Aorta (tissue), 5 donors: ENCODE measurements at regions not wholly inside any gene's neighbourhood (a gene's known extent, or its start where the extent isn't known, plus 50 kb on each side); places are given as distances from the start of the nearest gene placed in this dataset.

Experiments used
- ATAC-seq: fragments of 200-7000 bp; cut with Tn5 transposase; one replicate; pipeline ENCODE4 v1.9.1; 2022; ENCODE audit warnings: moderate library complexity; ENCODE audit not compliant: low FRiP score
- DNase-seq, 2 donors: peaks; one replicate each; pipeline ENCODE4 v3.0.0-alpha.2; 2020
- H3K27ac ChIP-seq, 2 donors: one replicate each; pipeline ENCODE4 v1.5.1; 2013; ENCODE audit warnings: low read length in 2 of 2, mild to moderate bottlenecking in 2 of 2, moderate library complexity in 2 of 2, control low read depth in 1 of 2, inconsistent platforms in 1 of 2, low read depth in 1 of 2
- H3K27me3 ChIP-seq, 2 donors: one replicate each; pipeline ENCODE4 v1.6.1; 2013; ENCODE audit warnings: control low read depth in 1 of 2, low read length in 1 of 2, mild to moderate bottlenecking in 1 of 2, moderate library complexity in 1 of 2; ENCODE audit not compliant: insufficient read depth in 2 of 2, control insufficient read depth in 1 of 2
- H3K36me3 ChIP-seq, 2 donors: one replicate each; pipeline ENCODE4 v1.6.1; 2013; ENCODE audit warnings: control low read depth in 1 of 2, low read length in 1 of 2, mild to moderate bottlenecking in 1 of 2; ENCODE audit not compliant: insufficient read depth in 2 of 2, control insufficient read depth in 1 of 2
- H3K4me1 ChIP-seq, 2 donors: one replicate each; pipeline ENCODE4 v1.6.1; 2013; ENCODE audit warnings: low read length in 2 of 2, control low read depth in 1 of 2, mild to moderate bottlenecking in 1 of 2, moderate library complexity in 1 of 2; ENCODE audit not compliant: insufficient read depth in 2 of 2, control insufficient read depth in 1 of 2
- H3K4me3 ChIP-seq, 2 donors: one replicate each; pipeline ENCODE4 v1.5.1; 2013; ENCODE audit warnings: low read length in 2 of 2, control low read depth in 1 of 2, mild to moderate bottlenecking in 1 of 2
- H3K9me3 ChIP-seq: one replicate; pipeline ENCODE4 v1.6.1; 2013; ENCODE audit warnings: mild to moderate bottlenecking, low read length; ENCODE audit not compliant: control insufficient read depth
- WGBS, 2 donors: extraction: QIAGEN DNeasy Blood & Tissue Kit; methylation state at CpG; one replicate each; pipeline ENCODE4 v1.1.7; 2013; 5-methylcytosine and 5-hydroxymethylcytosine counted together
- intact Hi-C, 2 donors: fragments of 100-400 bp; cut with DNase I; formaldehyde crosslinking; loops; one replicate each; pipeline versions ENCODE4 v1.14.2 to v1.15.0; 2022
- donor health status: healthy with polysubstance abuse.
- donor health status: Bipolar disorder and iron deficiency.
- donor health status: DM: no; HTN: no; CAD: no.
- donor health status: DM: no; HTN: no; CAD: no.
- donor health status: DM: yes; HTN: yes; CAD: no.

GRCh38 chr4:54513204-54513603 is 144.6 kb upstream of the KIT start:
- no peaks in the 10 kb centered on the region for H3K9me3 ChIP-seq
- no peaks in the 10 kb centered on the region for H3K36me3 ChIP-seq
- H3K27ac ChIP-seq, result no peak overlapping the region
- no peaks in the 10 kb centered on the region for H3K27me3 ChIP-seq
- intact Hi-C loops, result no loop called here
- WGBS, 2 donors, result 19 to 28% methylated on average over 6 of the region's 6 CpGs
- DNase-seq, result peak in 1 of 2 donors; percentile 50
- H3K4me3 ChIP-seq, result no peak overlapping the region
- H3K4me1 ChIP-seq, result peaks cover 0 to 2% of the 10 kb centered on the region in 2 donors
- ATAC-seq, result peak; percentile 53

GRCh38 chr4:54513741-54514140 is 144.0 kb upstream of the KIT start:
- no peaks in the 10 kb centered on the region for H3K27me3 ChIP-seq
- no peaks in the 10 kb centered on the region for H3K9me3 ChIP-seq
- H3K4me3 ChIP-seq, result no peak overlapping the region
- H3K4me1 ChIP-seq, result peaks cover 0 to 2% of the 10 kb centered on the region in 2 donors
- H3K36me3 ChIP-seq, result no peaks in the 10 kb centered on the region
- H3K27ac ChIP-seq, result no peak overlapping the region
- ATAC-seq (peak; percentile 27), DNase-seq (no peak)
- intact Hi-C loops, result no loop called here

- no peaks in the 10 kb centered on the region for H3K9me3 ChIP-seq
- DNase-seq (no peak), ATAC-seq (no peak)
- H3K27me3 ChIP-seq, result no peaks in the 10 kb centered on the region
- WGBS, 2 donors, result 48 to 49% methylated on average over 4 of the region's 4 CpGs
- intact Hi-C loops, result no loop called here
- no peak overlapping the region for H3K4me3 ChIP-seq
- H3K36me3 ChIP-seq, result no peaks in the 10 kb centered on the region
- no peak overlapping the region for H3K27ac ChIP-seq
- peaks cover 0 to 2% of the 10 kb centered on the region in 2 donors for H3K4me1 ChIP-seq
Measured at GRCh38 chr4:54516556-54517215, 141.1 kb upstream of the KIT start.

GRCh38 chr4:54517781-54518444 is 139.8 kb upstream of the KIT start:
- Histone ChIP-seq H3K36me3 (no peaks in the 10 kb centered on the region), H3K27me3 (no peaks in the 10 kb centered on the region), H3K9me3 (no peaks in the 10 kb centered on the region), H3K4me3 (no peak overlapping the region), H3K4me1 (peaks cover 0 to 1% of the 10 kb centered on the region in 2 donors), H3K27ac (no peak overlapping the region)
- DNase-seq (no peak), ATAC-seq (no peak)
- 90 to 93% methylated on average over 3 of the region's 3 CpGs for WGBS, 2 donors
- intact Hi-C loops, result no loop called here

GRCh38 chr4:54525602-54526001 is 132.2 kb upstream of the KIT start:
- no peak for ATAC-seq
- H3K9me3 ChIP-seq, result no peaks in the 10 kb centered on the region
- intact Hi-C loops, result no loop called here
- no peaks in the 10 kb centered on the region for H3K27me3 ChIP-seq
- H3K36me3 ChIP-seq, result no peaks in the 10 kb centered on the region
- WGBS, 2 donors, result 56 to 60% methylated on average over 3 of the region's 3 CpGs
- H3K27ac ChIP-seq, result no peak overlapping the region
- no peaks in the 10 kb centered on the region for H3K4me1 ChIP-seq
- no peak for DNase-seq
- no peak overlapping the region for H3K4me3 ChIP-seq

- Histone ChIP-seq H3K27me3 (no peaks in the 10 kb centered on the region), H3K27ac (no peak overlapping the region), H3K36me3 (no peaks in the 10 kb centered on the region), H3K4me1 (no peaks in the 10 kb centered on the region), H3K4me3 (no peak overlapping the region), H3K9me3 (no peaks in the 10 kb centered on the region)
- intact Hi-C loops, result no loop called here
- 47 to 52% methylated on average over 4 of the region's 4 CpGs for WGBS, 2 donors
- ATAC-seq (no peak), DNase-seq (no peak)
Measured at GRCh38 chr4:54526560-54526959, 131.2 kb upstream of the KIT start.

- H3K4me3 ChIP-seq, result no peak overlapping the region
- no peaks in the 10 kb centered on the region for H3K4me1 ChIP-seq
- ATAC-seq (no peak), DNase-seq (no peak)
- 68 to 72% methylated on average over 6 of the region's 6 CpGs for WGBS, 2 donors
- intact Hi-C loops, result no loop called here
- no peaks in the 10 kb centered on the region for H3K9me3 ChIP-seq
- H3K27ac ChIP-seq, result no peak overlapping the region
- H3K27me3 ChIP-seq, result no peaks in the 10 kb centered on the region
- H3K36me3 ChIP-seq, result no peaks in the 10 kb centered on the region
Measured at GRCh38 chr4:54527532-54527931, 130.2 kb upstream of the KIT start.

GRCh38 chr4:54539500-54540029 is 118.2 kb upstream of the KIT start:
- Histone ChIP-seq H3K27ac (no peak overlapping the region), H3K4me3 (peak overlapping the region; percentile 8), H3K36me3 (no peaks in the 10 kb centered on the region), H3K4me1 (no peaks in the 10 kb centered on the region), H3K27me3 (no peaks in the 10 kb centered on the region), H3K9me3 (no peaks in the 10 kb centered on the region)
- ATAC-seq, result peak; percentile 72
- 5 to 7% methylated on average over 26 of the region's 26 CpGs for WGBS, 2 donors
- intact Hi-C loops, result no loop called here
- peak; percentile 68 to 89 for DNase-seq

GRCh38 chr4:54540931-54541330 is 116.8 kb upstream of the KIT start:
- intact Hi-C loops, result no loop called here
- Histone ChIP-seq H3K4me3 (no peak overlapping the region), H3K4me1 (no peaks in the 10 kb centered on the region), H3K27ac (no peak overlapping the region), H3K9me3 (no peaks in the 10 kb centered on the region), H3K27me3 (no peaks in the 10 kb centered on the region), H3K36me3 (no peaks in the 10 kb centered on the region)
- WGBS, 2 donors, result 71 to 74% methylated on average over 2 of the region's 2 CpGs
- ATAC-seq (no peak), DNase-seq (no peak)
